IMR-90 (cell line): ENCODE measurements at regions not wholly inside any gene's neighbourhood (a gene's known extent, or its start where the extent isn't known, plus 50 kb on each side); places are given as distances from the start of the nearest gene placed in this dataset.

Experiments
- ATAC-seq: fragments of 200-7000 bp; cut with Tn5 transposase; 2 replicates; pipeline ENCODE4 v1.9.1; 2020; ENCODE audit warnings: low read depth, mild to moderate bottlenecking, moderate library complexity
- BruUV-seq: library from RNA; stranded (reverse); fragments of 400-500 nt; replicated peaks from 2 replicates; lab custom pipeline; 2021; lab: Mats Ljungman, UMichigan
- CTCF ChIA-PET: fragments of 300-600 bp; formaldehyde crosslinking; extraction: SDS; loops from one replicate; lab custom pipeline; 2021; ENCODE audit warnings: antibody characterized with exemption; lab: Yijun Ruan, JAX
- POLR2A ChIA-PET: fragments of 300-600 bp; sonication (Branson Sonifier 250); formaldehyde crosslinking; loops from one replicate; lab custom pipeline; 2022; ENCODE audit warnings: antibody characterized with exemption; ENCODE audit not compliant: unreplicated experiment; lab: Charles Lee
- DNase-seq: peaks from one replicate; pipeline ENCODE4 v3.0.0; 2013
- H2AFZ ChIP-seq: replicated peaks from 2 replicates; pipeline ENCODE3; 2013; ENCODE audit warnings: low read length, mild to moderate bottlenecking; ENCODE audit not compliant: poor library complexity
- H2AK5ac ChIP-seq: 2 replicates; pipeline ENCODE4 v1.6.1; 2013; ENCODE audit warnings: low read depth, low read length, inconsistent platforms
- H2AK9ac ChIP-seq: replicated peaks from 2 replicates; pipeline ENCODE3; 2013; ENCODE audit warnings: mild to moderate bottlenecking, low read depth, low read length, moderate library complexity; ENCODE audit not compliant: poor library complexity
- H2BK120ac ChIP-seq: 2 replicates; pipeline ENCODE4 v1.6.1; 2013; ENCODE audit warnings: low read depth, low read length, inconsistent platforms
- H2BK15ac ChIP-seq: 3 replicates; pipeline ENCODE4 v1.6.1; 2013; ENCODE audit warnings: low read depth, low read length, inconsistent platforms
- H2BK20ac ChIP-seq: 2 replicates; pipeline ENCODE4 v1.6.1; 2013; ENCODE audit warnings: low read depth, mild to moderate bottlenecking, inconsistent platforms, low read length, moderate library complexity
- H2BK5ac ChIP-seq: 2 replicates; pipeline ENCODE4 v1.6.1; 2013; ENCODE audit warnings: mild to moderate bottlenecking, low read depth, low read length, inconsistent platforms; ENCODE audit not compliant: poor library complexity, severe bottlenecking
- H3K14ac ChIP-seq: replicated peaks from 2 replicates; pipeline ENCODE4 v1.6.1; 2013; ENCODE audit warnings: low read depth, low read length, inconsistent platforms
- H3K18ac ChIP-seq: 2 replicates; pipeline ENCODE4 v1.6.1; 2013; ENCODE audit warnings: low read depth, low read length, control low read depth
- H3K23ac ChIP-seq: 2 replicates; pipeline ENCODE4 v1.6.1; 2013; ENCODE audit warnings: low read depth, low read length, inconsistent platforms
- H3K27ac ChIP-seq: 2 replicates; pipeline ENCODE4 v1.5.1; 2013; ENCODE audit warnings: mild to moderate bottlenecking, control low read depth, low read length; ENCODE audit not compliant: insufficient read depth
- H3K27me3 ChIP-seq: 2 replicates; pipeline ENCODE4 v1.6.1; 2013; ENCODE audit warnings: low read length; ENCODE audit not compliant: control insufficient read depth, insufficient read depth
- H3K36me3 ChIP-seq: 2 replicates; pipeline ENCODE4 v1.6.1; 2013; ENCODE audit warnings: low read length, mixed read lengths; ENCODE audit not compliant: control insufficient read depth, insufficient read depth
- H3K4ac ChIP-seq: 2 replicates; pipeline ENCODE4 v1.6.1; 2013; ENCODE audit warnings: low read depth, low read length, inconsistent platforms
- H3K4me1 ChIP-seq: 2 replicates; pipeline ENCODE4 v1.6.1; 2013; ENCODE audit warnings: low read length, mixed read lengths; ENCODE audit not compliant: control insufficient read depth, insufficient read depth
- H3K4me2 ChIP-seq: 2 replicates; pipeline ENCODE4 v1.6.1; 2013; ENCODE audit warnings: low read depth, mild to moderate bottlenecking, control low read depth, low read length, moderate library complexity
- H3K4me3 ChIP-seq: 2 replicates; pipeline ENCODE4 v1.5.1; 2013; ENCODE audit warnings: low read depth, mild to moderate bottlenecking, control low read depth, low read length, moderate library complexity; ENCODE audit not compliant: insufficient read depth
- H3K56ac ChIP-seq: 2 replicates; pipeline ENCODE4 v1.6.1; 2013; ENCODE audit warnings: low read length, inconsistent platforms; ENCODE audit not compliant: insufficient read depth; ENCODE audit errors: extremely low read depth
- H3K79me1 ChIP-seq, 2 experiments: 2 replicates each; pipeline ENCODE4 v1.6.1; 2013; ENCODE audit warnings: low read length in 2 of 2, inconsistent platforms in 1 of 2, low read depth in 1 of 2
- H3K9ac ChIP-seq: 2 replicates; pipeline ENCODE4 v1.6.1; 2013; ENCODE audit warnings: low read depth, low read length, control low read depth
- H3K9me1 ChIP-seq: 2 replicates; pipeline ENCODE4 v1.6.1; 2013; ENCODE audit warnings: low read length, inconsistent platforms; ENCODE audit not compliant: insufficient read depth
- H3K9me3 ChIP-seq: 2 replicates; pipeline ENCODE4 v1.6.1; 2013; ENCODE audit warnings: low read length; ENCODE audit not compliant: control insufficient read depth, insufficient read depth
- H4K20me1 ChIP-seq: 2 replicates; pipeline ENCODE4 v1.6.1; 2013; ENCODE audit warnings: low read length, inconsistent platforms; ENCODE audit not compliant: insufficient read depth
- H4K5ac ChIP-seq: 2 replicates; pipeline ENCODE4 v1.6.1; 2013; ENCODE audit warnings: mild to moderate bottlenecking, low read depth, low read length, control low read depth
- H4K8ac ChIP-seq, 2 experiments: 2 replicates each; pipeline ENCODE4 v1.6.1; 2013; ENCODE audit warnings: low read depth in 2 of 2, low read length in 2 of 2, control low read depth in 1 of 2, inconsistent platforms in 1 of 2
- H4K91ac ChIP-seq: 2 replicates; pipeline ENCODE4 v1.6.1; 2013; ENCODE audit warnings: low read depth, low read length, inconsistent platforms; ENCODE audit not compliant: insufficient read depth
- CHD1 ChIP-seq: IDR thresholded peaks from 2 replicates; pipeline ENCODE4 v1.6.1; 2012; ENCODE audit warnings: low read depth, low read length, improper control_type of control experiment
- ELK1 ChIP-seq: fragments of 150-350 bp; IDR thresholded peaks from 2 replicates; pipeline ENCODE4 v1.6.1; 2016; ENCODE audit warnings: low read depth, mild to moderate bottlenecking, low read length, moderate library complexity, borderline replicate concordance
- FOS ChIP-seq: fragments of 150-350 bp; IDR thresholded peaks from 2 replicates; pipeline ENCODE4 v1.6.1; 2016; ENCODE audit warnings: low read depth, low read length
- NFE2L2 ChIP-seq: fragments of 150-350 bp; IDR thresholded peaks from 2 replicates; pipeline ENCODE4 v1.6.1; 2016; ENCODE audit warnings: low read depth, mild to moderate bottlenecking, low read length
- RAD21 ChIP-seq: IDR thresholded peaks from 2 replicates; pipeline ENCODE4 v1.6.1; 2012; ENCODE audit warnings: low read length, improper control_type of control experiment
- RCOR1 ChIP-seq: IDR thresholded peaks from 2 replicates; pipeline ENCODE4 v1.6.1; 2012; ENCODE audit warnings: mild to moderate bottlenecking, low read length, improper control_type of control experiment; ENCODE audit not compliant: insufficient replicate concordance
- RFX5 ChIP-seq: IDR thresholded peaks from 2 replicates; pipeline ENCODE4 v1.8.0; 2012; ENCODE audit warnings: low read depth, mild to moderate bottlenecking, low read length, moderate library complexity
- WGBS, 2 experiments: methylation state at CpG; one replicate each; pipeline versions ENCODE4 v1.1.5 to v1.1.7; 2013; ENCODE audit warnings: missing lambda C conversion rate in 2 of 2; ENCODE audit not compliant: insufficient read length in 1 of 2; ENCODE audit errors: extremely low coverage in 2 of 2; 5-methylcytosine and 5-hydroxymethylcytosine counted together
- dilution Hi-C: fragments of 300-500 bp; cut with HindIII; formaldehyde crosslinking; loops from one replicate; pipeline ENCODE4 v1.14.3; 2018; ENCODE audit warnings: low sequenced_read_pairs; ENCODE audit not compliant: unreplicated experiment
- in situ Hi-C: fragments of 300-500 bp; cut with MboI; formaldehyde crosslinking; loops from 3 replicates; pipeline ENCODE4 v1.14.3; 2019; ENCODE audit warnings: low sequenced_read_pairs, inconsistent platforms, mixed read lengths
- intact Hi-C: fragments of 100-400 bp; cut with micrococcal nuclease; formaldehyde crosslinking; loops from 2 replicates; pipeline ENCODE4 v1.10.0; 2022
- TF ChIP-seq, protein P1 (sequence below): fragments of 150-350 bp; IDR thresholded peaks from 2 replicates; pipeline ENCODE4 v1.6.1; 2017; ENCODE audit warnings: mild to moderate bottlenecking, antibody characterized with exemption, low read length, low read depth

- H3K79me1 ChIP-seq: no peaks in the 10 kb centered on the region
- dilution Hi-C loops (no loop called here), in situ Hi-C loops (no loop called here), intact Hi-C loops (loop anchor here (5.0 kb wide), 1 partner anchor 297 kb away; no protein-coding TSS in a partner anchor)
- BruUV-seq: no TSS peak
- H3K4ac ChIP-seq: peak overlapping the region; percentile 4; the same call in 1 of the 2 replicates
- ATAC-seq (peak; percentile 42; the same call in 1 of the 2 replicates), DNase-seq (peak; percentile 46)
- TF ChIP-seq, protein P1, sequence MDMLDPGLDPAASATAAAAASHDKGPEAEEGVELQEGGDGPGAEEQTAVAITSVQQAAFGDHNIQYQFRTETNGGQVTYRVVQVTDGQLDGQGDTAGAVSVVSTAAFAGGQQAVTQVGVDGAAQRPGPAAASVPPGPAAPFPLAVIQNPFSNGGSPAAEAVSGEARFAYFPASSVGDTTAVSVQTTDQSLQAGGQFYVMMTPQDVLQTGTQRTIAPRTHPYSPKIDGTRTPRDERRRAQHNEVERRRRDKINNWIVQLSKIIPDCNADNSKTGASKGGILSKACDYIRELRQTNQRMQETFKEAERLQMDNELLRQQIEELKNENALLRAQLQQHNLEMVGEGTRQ: no peak
- TF ChIP-seq NFE2L2: no peak
- TF ChIP-seq CHD1: no peak
- TF ChIP-seq FOS: no peak
- no peak for TF ChIP-seq ELK1
- no peak for TF ChIP-seq RAD21
- TF ChIP-seq RCOR1: no peak
- TF ChIP-seq RFX5: no peak
- no peak overlapping the region for H3K4me3 ChIP-seq
- H4K91ac ChIP-seq: no peak overlapping the region
- no peak overlapping the region for H4K5ac ChIP-seq
- no peak overlapping the region; the same call in 1 of the 2 replicates for H2BK20ac ChIP-seq
- H3K27ac ChIP-seq: no peak overlapping the region
- no peaks in the 10 kb centered on the region for H3K27me3 ChIP-seq
- no peaks in the 10 kb centered on the region for H3K36me3 ChIP-seq
- H2AK5ac ChIP-seq: peak overlapping the region; percentile 1; the same call in 1 of the 2 replicates
- no peaks in the 10 kb centered on the region for H3K9me3 ChIP-seq
- no peaks in the 10 kb centered on the region for H4K20me1 ChIP-seq
- no peak overlapping the region for H3K56ac ChIP-seq
- no peak overlapping the region for H2AK9ac ChIP-seq
- no CpG with 5 or more reads among the region's 3 CpGs for WGBS, 2 experiments
- no peak overlapping the region; the same call in 1 of the 2 replicates for H3K18ac ChIP-seq
- peak overlapping the region; percentile 44; the same call in 2 of the 3 replicates for H2BK15ac ChIP-seq
- H3K14ac ChIP-seq: peak overlapping the region; percentile 33; the same call in 1 of the 2 replicates
- peaks cover 2% of the 10 kb centered on the region; the same call in 1 of the 2 replicates for H3K9me1 ChIP-seq
- no peak overlapping the region for H2BK5ac ChIP-seq
- no peak overlapping the region for H3K9ac ChIP-seq
- peaks cover 11% of the 10 kb centered on the region for H3K4me1 ChIP-seq
- H2AFZ ChIP-seq: no peak overlapping the region
- 0 out of 4 replicates have a peak overlapping the region, but pooled peaks of 1 of the 2 experiments have one; percentile 51 for H4K8ac ChIP-seq
- no peak overlapping the region for H3K4me2 ChIP-seq
- CTCF ChIA-PET: interaction anchor here (1.2 kb wide), 1 partner anchor 99 kb away, joined by 5 read pairs; the partner anchor contains the start of gene HSPA2
- POLR2A ChIA-PET: no interaction called here
- no peak overlapping the region for H3K23ac ChIP-seq
- H2BK120ac ChIP-seq: peak overlapping the region; percentile 17; the same call in 1 of the 2 replicates
Measured at GRCh38 chr14:64639340-64639821, 64.8 kb upstream of the PLEKHG3 start.
